Suprapubic skin (tissue), 4 donors: ENCODE measurements at regions not wholly inside any gene's neighbourhood (a gene's known extent, or its start where the extent isn't known, plus 50 kb on each side); places are given as distances from the start of the nearest gene placed in this dataset.

Source experiments
- DNase-seq, 2 donors: peaks; one replicate each; pipeline ENCODE4 v3.0.0-alpha.2; 2019; ENCODE audit warnings: low spot score in 2 of 2
- H3K27ac ChIP-seq: fragments of 200-600 bp; sonication (generic); one replicate; pipeline ENCODE4 v1.5.1; 2019
- H3K27me3 ChIP-seq: fragments of 200-600 bp; sonication (generic); one replicate; pipeline ENCODE4 v1.5.1; 2019
- H3K36me3 ChIP-seq: fragments of 200-600 bp; sonication (generic); one replicate; pipeline ENCODE4 v1.5.1; 2019
- H3K4me1 ChIP-seq: fragments of 200-600 bp; sonication (generic); one replicate; pipeline ENCODE4 v1.5.1; 2019
- H3K4me3 ChIP-seq: fragments of 200-600 bp; sonication (generic); one replicate; pipeline ENCODE4 v1.5.1; 2019; ENCODE audit warnings: mild to moderate bottlenecking
- H3K9me3 ChIP-seq: fragments of 200-600 bp; sonication (generic); one replicate; pipeline ENCODE4 v1.5.1; 2019
- CTCF ChIP-seq, 2 donors: fragments of 200-600 bp in 1 of 2; fragments of 450-650 bp in 1 of 2; sonication (generic) in 1 of 2; IDR thresholded peaks; one replicate each; pipeline ENCODE4 v1.5.1; 2016 to 2019; ENCODE audit warnings: antibody characterized with exemption in 2 of 2, mild to moderate bottlenecking in 1 of 2, moderate library complexity in 1 of 2
- EP300 ChIP-seq: sonication (generic); formaldehyde crosslinking; IDR thresholded peaks from one replicate; pipeline ENCODE4 v1.6.1; 2017; ENCODE audit warnings: antibody characterized with exemption
- POLR2A ChIP-seq, 2 donors: fragments of 450-650 bp; IDR thresholded peaks; one replicate each; pipeline ENCODE4 v1.6.1; 2017; ENCODE audit warnings: antibody characterized with exemption in 2 of 2, mild to moderate bottlenecking in 2 of 2, moderate library complexity in 2 of 2
- POLR2AphosphoS5 ChIP-seq, 3 donors: sonication (generic); formaldehyde crosslinking; IDR thresholded peaks; one replicate each; pipeline ENCODE4 v1.6.1; 2017; ENCODE audit warnings: antibody characterized with exemption in 3 of 3
- WGBS: methylation state at CpG from one replicate; pipeline ENCODE4 v1.1.5; 2018; 5-methylcytosine and 5-hydroxymethylcytosine counted together

DNA sequence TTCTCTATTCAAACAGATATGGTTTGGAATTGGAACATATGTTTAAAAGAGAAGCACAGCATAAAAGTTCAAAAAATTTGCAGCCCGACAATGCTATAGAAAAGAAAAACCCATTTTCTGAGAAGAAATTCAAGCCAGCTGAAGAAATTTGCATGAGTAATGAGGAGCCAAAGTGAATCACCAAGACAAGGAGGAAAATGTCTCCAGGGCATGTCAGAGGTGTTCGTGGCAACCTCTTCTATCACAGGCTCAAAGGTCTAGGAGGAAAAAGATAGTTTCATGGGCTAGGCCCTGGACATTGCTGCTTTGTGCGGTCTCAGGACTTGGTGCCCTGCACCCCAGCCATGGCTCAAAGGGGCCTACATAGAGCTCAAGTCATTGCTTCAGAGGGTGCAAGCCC lies 134.8 kb upstream of the ADAMTS16 start:
- Histone ChIP-seq H3K4me1 (no peaks in the 10 kb centered on the region), H3K4me3 (no peak overlapping the region), H3K36me3 (no peaks in the 10 kb centered on the region), H3K27me3 (no peaks in the 10 kb centered on the region), H3K27ac (no peak overlapping the region), H3K9me3 (no peaks in the 10 kb centered on the region)
- WGBS, result 68% methylated on average over 3 of the region's 3 CpGs
- TF ChIP-seq POLR2A (IDR thresholded peaks at IDR 0.05) (no peak), POLR2AphosphoS5 (IDR thresholded peaks at IDR 0.05) (no peak), CTCF (IDR thresholded peaks at IDR 0.05) (no peak), EP300 (no peak)
- no peak for DNase-seq

- Histone ChIP-seq H3K36me3 (no peaks in the 10 kb centered on the region), H3K9me3 (no peaks in the 10 kb centered on the region), H3K27ac (no peak overlapping the region), H3K27me3 (no peaks in the 10 kb centered on the region), H3K4me1 (no peaks in the 10 kb centered on the region), H3K4me3 (no peak overlapping the region)
- TF ChIP-seq EP300 (no peak), POLR2A (IDR thresholded peaks at IDR 0.05) (no peak), CTCF (IDR thresholded peaks at IDR 0.05) (no peak), POLR2AphosphoS5 (IDR thresholded peaks at IDR 0.05) (no peak)
- no peak for DNase-seq
- WGBS, result 75% methylated on average over 3 of the region's 3 CpGs
Measured at GRCh38 chr5:5006548-5006947, 133.6 kb upstream of the ADAMTS16 start.

DNA sequence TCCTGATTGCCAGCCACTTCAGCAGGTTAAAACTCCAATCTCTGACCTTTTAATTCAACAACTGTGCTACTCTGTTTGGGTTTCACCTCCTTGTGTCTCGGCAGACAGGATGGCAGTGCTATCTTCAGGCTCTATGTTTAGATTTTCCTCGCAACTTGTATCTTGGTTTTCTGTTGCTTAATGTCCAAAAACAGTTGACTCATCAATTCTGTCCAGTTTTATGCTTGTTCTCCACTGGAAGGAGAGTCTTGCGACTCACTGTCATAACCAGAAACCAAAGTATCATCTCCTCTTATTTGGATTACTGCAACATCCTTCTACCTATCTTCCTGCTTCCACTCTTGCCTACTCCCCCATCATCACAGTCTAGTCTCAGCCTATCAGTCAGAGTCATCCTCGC lies 130.9 kb upstream of the ADAMTS16 start:
- no peak for TF ChIP-seq POLR2A (IDR thresholded peaks at IDR 0.05)
- no peak for TF ChIP-seq POLR2AphosphoS5 (IDR thresholded peaks at IDR 0.05)
- TF ChIP-seq CTCF (IDR thresholded peaks at IDR 0.05), result no peak
- no peak for TF ChIP-seq EP300
- no peak for DNase-seq
- 92% methylated on average over 4 of the region's 4 CpGs for WGBS
- Histone ChIP-seq H3K27ac (no peak overlapping the region), H3K36me3 (no peaks in the 10 kb centered on the region), H3K27me3 (no peaks in the 10 kb centered on the region), H3K9me3 (no peaks in the 10 kb centered on the region), H3K4me1 (no peaks in the 10 kb centered on the region), H3K4me3 (no peak overlapping the region)

DNA sequence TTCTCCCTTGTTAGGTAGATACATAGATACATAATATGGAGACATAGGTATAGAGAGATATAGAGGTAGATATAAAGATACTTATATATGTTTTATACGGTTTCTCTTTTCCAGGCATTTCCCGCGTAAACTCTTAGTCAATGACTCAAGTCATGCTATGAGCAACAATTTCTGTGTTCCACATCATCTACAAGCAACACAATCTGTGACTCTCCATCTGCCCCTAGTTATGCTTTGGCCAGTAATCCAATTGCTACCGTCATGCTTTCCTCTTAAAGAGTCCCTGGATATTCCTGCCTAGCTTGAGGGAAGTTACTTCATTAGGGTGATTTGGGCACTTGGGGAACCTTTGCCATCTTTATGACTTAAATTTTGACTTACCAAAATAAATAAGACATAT lies 129.0 kb upstream of the ADAMTS16 start:
- WGBS, result 89% methylated on average over 4 of the region's 4 CpGs

DNA sequence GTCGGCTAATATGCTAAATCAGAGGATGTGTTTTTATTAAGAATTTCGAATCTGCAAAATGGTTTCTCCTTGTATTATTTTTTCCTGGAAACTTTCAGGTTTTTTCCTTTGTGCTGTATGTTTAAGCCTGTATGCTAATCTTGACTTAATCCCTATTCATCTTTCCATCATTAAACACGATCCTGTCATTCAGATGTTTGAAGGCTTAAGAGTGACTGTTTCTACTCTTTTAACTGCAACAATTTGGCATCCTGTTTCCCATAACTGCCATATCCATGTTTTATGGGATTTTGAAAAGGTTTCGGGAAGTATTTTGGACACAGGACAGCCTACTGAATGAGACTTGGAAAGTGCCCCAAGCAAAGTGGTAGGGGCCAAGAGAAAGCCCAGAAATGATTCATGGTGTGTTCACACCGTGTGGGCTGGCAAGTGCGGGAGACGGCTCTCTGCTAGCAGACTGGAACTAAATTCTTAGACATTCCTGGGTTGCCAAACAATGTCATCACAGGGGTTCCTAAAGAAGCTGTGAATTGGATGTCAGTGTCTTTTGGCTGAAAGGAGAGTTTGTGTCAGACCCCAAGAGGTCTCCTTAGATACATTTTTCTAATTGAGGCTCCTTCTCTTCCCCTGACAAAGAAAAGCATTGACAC lies 125.4 kb upstream of the ADAMTS16 start:
- H3K4me1 ChIP-seq, result peaks cover 3% of the 10 kb centered on the region
- no peak overlapping the region for H3K4me3 ChIP-seq
- H3K36me3 ChIP-seq, result no peaks in the 10 kb centered on the region
- 26% methylated on average over 7 of the region's 7 CpGs for WGBS
- DNase-seq, result no peak
- H3K27me3 ChIP-seq, result no peaks in the 10 kb centered on the region
- TF ChIP-seq CTCF (IDR thresholded peaks at IDR 0.05) (no peak), EP300 (no peak), POLR2A (IDR thresholded peaks at IDR 0.05) (no peak), POLR2AphosphoS5 (IDR thresholded peaks at IDR 0.05) (no peak)
- H3K27ac ChIP-seq, result no peak overlapping the region
- no peaks in the 10 kb centered on the region for H3K9me3 ChIP-seq

More for the DNA sequence above, 129.0 kb upstream of the ADAMTS16 start:
- H3K36me3 ChIP-seq, result no peaks in the 10 kb centered on the region
- TF ChIP-seq EP300, result no peak
- no peak for TF ChIP-seq CTCF (IDR thresholded peaks at IDR 0.05)
- no peak for TF ChIP-seq POLR2A (IDR thresholded peaks at IDR 0.05)
- no peak for TF ChIP-seq POLR2AphosphoS5 (IDR thresholded peaks at IDR 0.05)
- H3K27ac ChIP-seq, result no peak overlapping the region
- H3K27me3 ChIP-seq, result no peaks in the 10 kb centered on the region
- peaks cover 3% of the 10 kb centered on the region for H3K4me1 ChIP-seq
- no peak overlapping the region for H3K4me3 ChIP-seq
- no peaks in the 10 kb centered on the region for H3K9me3 ChIP-seq
- no peak for DNase-seq
